Activated T-helper 1 cell treated with Interleukin-2 at 50 U/mL for 16 hours (primary cell): ENCODE measurements at regions not wholly inside any gene's neighbourhood (a gene's known extent, or its start where the extent isn't known, plus 50 kb on each side); places are given as distances from the start of the nearest gene placed in this dataset.

Source experiments
- DNase-seq: peaks from one replicate; pipeline ENCODE4 v3.0.0-alpha.2; 2020; ENCODE audit warnings: low read depth

- no peak for DNase-seq
Measured at GRCh38 chr11:95305705-95306104, 74.7 kb upstream of the SESN3 start.

- no peak for DNase-seq
Measured at GRCh38 chr11:95304777-95305176, 73.8 kb upstream of the SESN3 start.

- DNase-seq = no peak
Measured at GRCh38 chr11:95302211-95302610, 71.2 kb upstream of the SESN3 start.

DNA sequence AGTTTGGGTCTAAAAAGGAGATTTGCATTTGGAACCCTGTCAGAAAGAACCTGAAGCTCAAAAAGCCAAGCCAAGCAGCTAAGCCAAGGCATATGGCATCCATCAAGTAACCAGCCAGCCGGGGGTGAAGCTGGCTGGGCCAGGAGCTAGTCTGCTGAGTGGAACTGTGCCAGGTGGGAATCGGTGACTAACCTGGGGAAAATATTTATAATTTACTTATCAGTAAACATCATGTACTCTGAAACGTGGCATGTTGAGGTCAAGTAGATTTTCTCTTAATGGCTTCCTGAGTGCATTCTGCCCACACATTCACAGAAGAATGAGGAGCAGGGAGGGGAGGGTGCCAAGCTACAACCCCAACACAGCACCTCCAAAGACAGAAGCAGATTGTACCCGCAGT lies 70.5 kb upstream of the SESN3 start:
- no peak for DNase-seq

GRCh38 chr11:95299078-95299679 lies 68.2 kb upstream of the SESN3 start:
- DNase-seq = no peak

GRCh38 chr11:95297680-95298452 lies 66.9 kb upstream of the SESN3 start:
- no peak for DNase-seq

DNA sequence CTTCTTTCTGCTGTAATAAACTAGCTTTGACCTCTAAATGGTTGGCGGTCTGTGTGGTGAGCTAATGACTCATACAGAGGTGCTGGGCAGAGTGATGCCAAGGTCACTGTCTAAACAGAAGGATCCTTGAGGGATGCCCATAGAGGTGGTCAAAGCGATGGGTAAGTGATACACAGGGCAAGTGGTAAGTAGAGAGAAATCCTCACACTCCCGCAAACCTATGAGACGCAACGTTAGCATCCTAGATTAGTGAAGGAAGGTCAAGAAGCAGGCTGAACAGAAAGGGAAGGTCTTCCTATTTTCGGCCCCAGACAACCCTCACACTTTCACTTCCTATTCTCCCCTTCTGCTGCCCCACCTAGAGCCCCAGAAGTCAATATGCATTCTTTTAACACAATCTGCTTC lies 65.6 kb upstream of the SESN3 start:
- no peak for DNase-seq

GRCh38 chr11:95296165-95296564 lies 65.2 kb upstream of the SESN3 start:
- DNase-seq = no peak

- no peak for DNase-seq
Measured at GRCh38 chr11:95295382-95296149, 64.6 kb upstream of the SESN3 start.

GRCh38 chr11:95294701-95295100 lies 63.7 kb upstream of the SESN3 start:
- DNase-seq = no peak

GRCh38 chr11:95293116-95293515 lies 62.1 kb upstream of the SESN3 start:
- DNase-seq = no peak

- DNase-seq = no peak
Measured at GRCh38 chr11:95291946-95292345, 60.9 kb upstream of the SESN3 start.

GRCh38 chr11:95289378-95290101 lies 58.5 kb upstream of the SESN3 start:
- DNase-seq = no peak

GRCh38 chr11:95284057-95285052 lies 53.4 kb upstream of the SESN3 start:
- DNase-seq = no peak

- DNase-seq = no peak
Measured at GRCh38 chr11:95283650-95284049, 52.6 kb upstream of the SESN3 start.

DNA sequence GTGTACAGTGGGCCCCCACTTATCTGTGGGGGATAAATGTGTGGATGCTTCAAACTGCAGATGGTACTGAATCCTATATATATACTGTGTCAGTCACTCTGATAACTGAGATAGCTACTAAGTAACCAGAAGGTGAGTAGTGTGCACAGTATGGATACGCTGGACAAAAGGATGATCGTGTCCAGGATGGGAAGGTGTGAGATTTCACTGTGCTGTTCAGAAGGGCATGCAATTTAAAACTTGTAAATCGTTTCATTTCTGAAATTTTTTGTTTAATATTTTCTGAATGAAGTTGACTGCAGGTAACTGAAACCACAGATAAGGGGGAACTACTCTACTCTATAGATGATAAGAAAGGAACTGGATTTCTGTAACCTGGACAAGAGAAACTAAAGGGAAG lies 52.1 kb upstream of the SESN3 start:
- DNase-seq = no peak

- no peak for DNase-seq
Measured at GRCh38 chr11:95282291-95282751, 51.3 kb upstream of the SESN3 start.
